ENCODE measurements at regions not wholly inside any gene's neighbourhood (a gene's known extent, or its start where the extent isn't known, plus 50 kb on each side); places are given as distances from the start of the nearest gene placed in this dataset.

DNA sequence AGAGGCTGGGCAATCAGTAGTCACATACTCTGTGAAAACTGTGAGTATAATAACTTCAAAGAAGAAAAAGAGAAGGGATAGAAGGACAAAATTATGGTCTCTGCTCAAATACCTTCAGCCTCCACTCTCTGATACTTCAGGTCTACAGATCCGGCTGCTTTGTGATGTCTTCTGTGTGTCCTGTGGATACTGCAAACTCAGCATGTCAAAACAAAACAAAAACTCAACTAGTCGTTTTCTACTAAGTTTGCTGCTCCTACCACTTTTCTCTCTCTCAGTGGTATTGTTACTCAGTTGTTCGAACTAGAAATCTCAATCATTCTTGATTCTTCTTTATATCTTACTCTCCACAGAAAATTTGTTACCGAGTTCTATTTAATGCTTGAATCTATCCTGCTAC is 202.4 kb upstream of the ANK2 start:
- no peak overlapping the region for H2BK12ac ChIP-seq (ENCODE audit: insufficient read length, low read depth, low read length)
- Mint-ChIP-seq H3K4me1 (peaks cover 3 to 9% of the 10 kb centered on the region in 2 experiments; a peak in 3 of 4 replicates), H3K9me3 (no peaks in the 10 kb centered on the region), H3K27ac (0 out of 7 replicates have a peak overlapping the region, but pooled peaks of 1 of the 3 experiments have one; percentile 39), H3K27me3 (ENCODE audit: low read depth) (no peaks in the 10 kb centered on the region), H3K36me3 (ENCODE audit: insufficient read depth in 1 of 3, low read depth in 3 of 3) (peaks cover 2 to 8% (median 3%) of the 10 kb centered on the region in 3 experiments; a peak in 5 of 7 replicates), H3K4me3 (no peak overlapping the region)
- H3K27me3 ChIP-seq (ENCODE audit: insufficient read depth, low read length): no peaks in the 10 kb centered on the region
- no peaks in the 10 kb centered on the region for H3K79me1 ChIP-seq (ENCODE audit: insufficient read depth, low read depth, low read length, poor library complexity, severe bottlenecking)
- no peak overlapping the region for H3K4me2 ChIP-seq (ENCODE audit: insufficient read depth, insufficient read length, low read length)
- H3K4ac ChIP-seq (ENCODE audit: low read depth, low read length): no peak overlapping the region
- no peak overlapping the region for H3K18ac ChIP-seq (ENCODE audit: insufficient read length, low read depth, low read length)
- no CpG with 5 or more reads among the region's 4 CpGs for WGBS (ENCODE audit: extremely low coverage, insufficient read length, low lambda C conversion rate)
- no peak overlapping the region for H4K8ac ChIP-seq (replicated peaks; ENCODE audit: insufficient read length, low read depth, low read length)
- H3T11ph ChIP-seq (ENCODE audit: low read length): no peak overlapping the region
- H4K91ac ChIP-seq (ENCODE audit: insufficient read length, low read depth, low read length): no peak overlapping the region
- no peak overlapping the region for H2AFZ ChIP-seq (ENCODE audit: low read length)
- no peak overlapping the region for H3K14ac ChIP-seq (ENCODE audit: insufficient read depth, low read length)
- no peak overlapping the region for H3K27ac ChIP-seq (ENCODE audit: insufficient read length, low read depth, low read length)
- H2BK20ac ChIP-seq (ENCODE audit: low read depth, low read length, poor library complexity, severe bottlenecking): no peak overlapping the region
- TF ChIP-seq, protein P1, sequence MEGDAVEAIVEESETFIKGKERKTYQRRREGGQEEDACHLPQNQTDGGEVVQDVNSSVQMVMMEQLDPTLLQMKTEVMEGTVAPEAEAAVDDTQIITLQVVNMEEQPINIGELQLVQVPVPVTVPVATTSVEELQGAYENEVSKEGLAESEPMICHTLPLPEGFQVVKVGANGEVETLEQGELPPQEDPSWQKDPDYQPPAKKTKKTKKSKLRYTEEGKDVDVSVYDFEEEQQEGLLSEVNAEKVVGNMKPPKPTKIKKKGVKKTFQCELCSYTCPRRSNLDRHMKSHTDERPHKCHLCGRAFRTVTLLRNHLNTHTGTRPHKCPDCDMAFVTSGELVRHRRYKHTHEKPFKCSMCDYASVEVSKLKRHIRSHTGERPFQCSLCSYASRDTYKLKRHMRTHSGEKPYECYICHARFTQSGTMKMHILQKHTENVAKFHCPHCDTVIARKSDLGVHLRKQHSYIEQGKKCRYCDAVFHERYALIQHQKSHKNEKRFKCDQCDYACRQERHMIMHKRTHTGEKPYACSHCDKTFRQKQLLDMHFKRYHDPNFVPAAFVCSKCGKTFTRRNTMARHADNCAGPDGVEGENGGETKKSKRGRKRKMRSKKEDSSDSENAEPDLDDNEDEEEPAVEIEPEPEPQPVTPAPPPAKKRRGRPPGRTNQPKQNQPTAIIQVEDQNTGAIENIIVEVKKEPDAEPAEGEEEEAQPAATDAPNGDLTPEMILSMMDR (conservative IDR thresholded peaks at IDR 0.05): no peak
- no peaks in the 10 kb centered on the region for H3K23me2 ChIP-seq (ENCODE audit: insufficient read length, low read depth, low read length, poor library complexity, severe bottlenecking)
- no peak overlapping the region for H2BK120ac ChIP-seq (ENCODE audit: low read depth, low read length, poor library complexity, severe bottlenecking)
- H3K79me2 ChIP-seq (ENCODE audit: insufficient read depth, low read length): peaks cover 3% of the 10 kb centered on the region; the same call in 1 of the 2 replicates
- no peaks in the 10 kb centered on the region for H3K4me1 ChIP-seq (ENCODE audit: insufficient read depth, low read length)
- H2BK5ac ChIP-seq (ENCODE audit: insufficient read length, low read length): no peak overlapping the region
- H2BK15ac ChIP-seq (ENCODE audit: low read depth, low read length): no peak overlapping the region
- H4K20me1 ChIP-seq (ENCODE audit: control insufficient read depth, insufficient read depth, insufficient read length): no peaks in the 10 kb centered on the region
- H3K9ac ChIP-seq (ENCODE audit: extremely low read depth, insufficient read length, low read length): no peak overlapping the region
- H3K56ac ChIP-seq (ENCODE audit: insufficient read length, low read depth, low read length): no peak overlapping the region
- H4K5ac ChIP-seq (ENCODE audit: insufficient read length, low read depth, low read length): no peak overlapping the region
- no peak overlapping the region for H3K23ac ChIP-seq (ENCODE audit: insufficient read length, low read depth, low read length)
- no peak overlapping the region for H2AK5ac ChIP-seq (ENCODE audit: insufficient read length, low read length)
- no peaks in the 10 kb centered on the region for H3K9me3 ChIP-seq (ENCODE audit: control insufficient read depth, low read depth, low read length)
- DNase-seq: no peak

Measured in H9 (cell line).